ENCODE measurements at regions not wholly inside any gene's neighbourhood (a gene's known extent, or its start where the extent isn't known, plus 50 kb on each side); places are given as distances from the start of the nearest gene placed in this dataset.

GRCh38 chr4:186813377-186814068, 89.9 kb upstream of the FAT1 start:
- H3K4me3 ChIP-seq (ENCODE audit: low read length), result no peak overlapping the region
- H3K9me3 ChIP-seq (ENCODE audit: control insufficient read depth, insufficient read depth, low read length), result peaks cover 3% of the 10 kb centered on the region
- Mint-ChIP-seq H3K36me3 (no peaks in the 10 kb centered on the region), H3K4me3 (no peak overlapping the region), H3K27ac (no peak overlapping the region), H3K4me1 (no peaks in the 10 kb centered on the region), H3K9me3 (peaks cover 6 to 11% of the 10 kb centered on the region in 2 donors), H3K27me3 (ENCODE audit: low read depth in 2 of 2) (no peaks in the 10 kb centered on the region)
- 84% methylated on average over 2 of the region's 3 CpGs for WGBS (ENCODE audit: insufficient coverage)
- intact Hi-C loops (cut with micrococcal nuclease), result no loop called here
- no peaks in the 10 kb centered on the region for H3K27me3 ChIP-seq (ENCODE audit: control insufficient read depth, insufficient read depth, low read length)
- no peaks in the 10 kb centered on the region for H3K36me3 ChIP-seq (ENCODE audit: control insufficient read depth, insufficient read depth, low read length)
- no peak for DNase-seq
- no peak for ATAC-seq
- no peak for TF ChIP-seq CTCF (IDR thresholded peaks at IDR 0.05)
- no peak overlapping the region for H3K27ac ChIP-seq (ENCODE audit: low read length)
- H3K4me1 ChIP-seq (ENCODE audit: control insufficient read depth, insufficient read depth, low read length), result no peaks in the 10 kb centered on the region

- intact Hi-C loops (cut with micrococcal nuclease), result no loop called here
- 60% methylated on average over 1 of the region's 2 CpGs for WGBS (ENCODE audit: insufficient coverage)
- Histone ChIP-seq H3K27me3 (ENCODE audit: control insufficient read depth, insufficient read depth, low read length) (no peaks in the 10 kb centered on the region), H3K27ac (ENCODE audit: low read length) (no peak overlapping the region), H3K36me3 (ENCODE audit: control insufficient read depth, insufficient read depth, low read length) (no peaks in the 10 kb centered on the region), H3K9me3 (ENCODE audit: control insufficient read depth, insufficient read depth, low read length) (peaks cover 3% of the 10 kb centered on the region), H3K4me3 (ENCODE audit: low read length) (no peak overlapping the region), H3K4me1 (ENCODE audit: control insufficient read depth, insufficient read depth, low read length) (no peaks in the 10 kb centered on the region)
- no peak overlapping the region for H3K27ac Mint-ChIP-seq
- H3K9me3 Mint-ChIP-seq, result peaks cover 6 to 11% of the 10 kb centered on the region in 2 donors
- no peaks in the 10 kb centered on the region for H3K4me1 Mint-ChIP-seq
- H3K4me3 Mint-ChIP-seq, result no peak overlapping the region
- H3K36me3 Mint-ChIP-seq, result no peaks in the 10 kb centered on the region
- TF ChIP-seq CTCF (IDR thresholded peaks at IDR 0.05), result no peak
- DNase-seq (no peak), ATAC-seq (no peak)
- no peaks in the 10 kb centered on the region for H3K27me3 Mint-ChIP-seq (ENCODE audit: low read depth in 2 of 2)
Measured at GRCh38 chr4:186814535-186815070, 90.9 kb upstream of the FAT1 start.

- Histone ChIP-seq H3K4me1 (ENCODE audit: control insufficient read depth, insufficient read depth, low read length) (no peaks in the 10 kb centered on the region), H3K9me3 (ENCODE audit: control insufficient read depth, insufficient read depth, low read length) (peaks cover 3% of the 10 kb centered on the region), H3K36me3 (ENCODE audit: control insufficient read depth, insufficient read depth, low read length) (no peaks in the 10 kb centered on the region), H3K27me3 (ENCODE audit: control insufficient read depth, insufficient read depth, low read length) (no peaks in the 10 kb centered on the region), H3K4me3 (ENCODE audit: low read length) (no peak overlapping the region), H3K27ac (ENCODE audit: low read length) (no peak overlapping the region)
- Mint-ChIP-seq H3K27ac (no peak overlapping the region), H3K27me3 (ENCODE audit: low read depth in 2 of 2) (no peaks in the 10 kb centered on the region), H3K4me1 (no peaks in the 10 kb centered on the region), H3K4me3 (no peak overlapping the region), H3K36me3 (no peaks in the 10 kb centered on the region), H3K9me3 (peaks cover 4 to 5% of the 10 kb centered on the region in 2 donors)
- 67% methylated on average over 3 of the region's 3 CpGs for WGBS (ENCODE audit: insufficient coverage)
- no peak for DNase-seq
- intact Hi-C loops (cut with micrococcal nuclease), result no loop called here
- no peak for TF ChIP-seq CTCF (IDR thresholded peaks at IDR 0.05)
- no peak for ATAC-seq
Measured at GRCh38 chr4:186819342-186820086, 95.9 kb upstream of the FAT1 start.
